ENCODE measurements at regions not wholly inside any gene's neighbourhood (a gene's known extent, or its start where the extent isn't known, plus 50 kb on each side); places are given as distances from the start of the nearest gene placed in this dataset.

DNA sequence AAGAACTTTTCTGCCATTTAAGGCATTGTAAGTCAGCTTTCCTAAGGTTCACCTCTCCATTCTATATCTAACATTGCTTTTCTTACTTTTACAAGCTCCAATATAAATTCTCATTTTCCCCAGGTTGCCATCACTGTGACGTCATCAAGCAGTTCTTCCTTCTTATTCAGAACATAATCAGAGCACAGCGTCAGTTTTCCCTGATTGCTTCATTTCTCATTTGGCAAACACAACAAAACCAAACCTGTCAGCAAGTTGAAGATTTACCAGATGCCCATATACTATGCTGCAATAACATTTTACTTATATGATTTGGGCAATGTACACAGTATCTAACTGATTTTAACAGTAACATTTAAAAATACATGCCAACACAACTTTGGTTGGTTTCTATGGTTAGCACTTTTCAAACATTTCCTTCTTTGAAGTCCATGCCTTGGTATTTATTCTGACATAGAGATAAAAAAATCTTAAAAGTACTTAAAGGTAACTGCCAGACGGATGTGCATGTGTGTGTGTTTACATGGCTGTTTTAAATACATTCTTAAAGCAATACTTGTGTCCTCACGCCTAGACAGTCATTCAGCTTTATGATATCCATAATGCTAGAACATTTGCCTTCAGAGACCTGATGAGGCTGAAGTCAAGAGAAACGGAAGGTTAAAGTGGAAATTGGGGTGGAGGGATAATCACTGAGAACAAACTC, 264.0 kb downstream of the KLF12 start:
- Histone ChIP-seq H3K79me2 (ENCODE audit: insufficient read depth, low read length) (no peaks in the 10 kb centered on the region), H3K36me3 (replicated peaks in 1 of 2; ENCODE audit: control insufficient read depth in 1 of 2, insufficient read depth in 2 of 2, low read length in 2 of 2) (no peaks in the 10 kb centered on the region), H3K4me3 (replicated peaks in 1 of 3; ENCODE audit: low read depth in 2 of 3, low read length in 3 of 3) (no peak overlapping the region), H3K27me3 (ENCODE audit: control insufficient read depth in 2 of 2, insufficient read depth in 2 of 2, low read length in 2 of 2) (no peaks in the 10 kb centered on the region), H4K20me1 (ENCODE audit: insufficient read depth, low read length) (no peaks in the 10 kb centered on the region), H2AFZ (ENCODE audit: insufficient read depth, low read depth, low read length, poor library complexity, severe bottlenecking) (no peak overlapping the region), H3K9me3 (replicated peaks in 1 of 2; ENCODE audit: control insufficient read depth in 1 of 2, insufficient read depth in 1 of 2, low read length in 2 of 2) (no peaks in the 10 kb centered on the region), H3K4me1 (ENCODE audit: control insufficient read depth in 1 of 2, insufficient read depth in 2 of 2, low read length in 2 of 2) (no peaks in the 10 kb centered on the region), H3K4me2 (replicated peaks; ENCODE audit: extremely low read depth, low read length, poor library complexity, severe bottlenecking) (no peak overlapping the region), H3K27ac (ENCODE audit: low read depth in 1 of 2, low read length in 2 of 2) (no peak overlapping the region), H3K9ac (ENCODE audit: insufficient read depth, low read length, poor library complexity, severe bottlenecking) (no peak overlapping the region)
- intact Hi-C loops (cut with micrococcal nuclease): no loop called here
- DNase-seq: no peak
- H3K27ac Mint-ChIP-seq: no peak overlapping the region
- 48% methylated on average over 2 of the region's 5 CpGs for WGBS (ENCODE audit: insufficient coverage)
- no peaks in the 10 kb centered on the region for H3K4me1 Mint-ChIP-seq
- H3K27me3 Mint-ChIP-seq (ENCODE audit: low read depth in 3 of 3): peaks cover 0 to 3% (median 0%) of the 10 kb centered on the region in 3 donors
- H3K9me3 Mint-ChIP-seq: peaks cover 0 to 3% (median 0%) of the 10 kb centered on the region in 7 donors
- no peak for TF ChIP-seq CTCF (IDR thresholded peaks at IDR 0.05)
- H3K36me3 Mint-ChIP-seq: no peaks in the 10 kb centered on the region
- no peak overlapping the region for H3K4me3 Mint-ChIP-seq

DNA sequence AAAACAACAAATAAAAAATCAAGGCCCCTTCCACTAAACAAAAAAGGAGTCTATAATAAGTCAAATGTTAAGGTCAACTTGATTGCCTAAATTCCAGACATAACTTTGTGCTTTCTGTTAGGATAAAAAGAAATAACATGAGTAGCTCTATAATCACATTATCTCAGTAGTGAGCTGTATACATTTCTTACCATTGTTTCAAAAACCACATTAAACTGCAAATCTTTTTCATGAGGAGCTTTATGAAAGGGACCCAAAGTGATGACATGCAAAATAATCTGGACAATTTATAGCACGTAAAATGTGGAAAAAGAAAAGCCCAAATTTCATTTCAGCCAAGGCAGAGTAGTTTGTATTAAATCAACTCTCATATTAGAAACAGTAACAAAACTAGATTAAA, 269.2 kb downstream of the KLF12 start:
- no peak for TF ChIP-seq CTCF (IDR thresholded peaks at IDR 0.05)
- no peaks in the 10 kb centered on the region for H3K36me3 ChIP-seq (replicated peaks in 1 of 2; ENCODE audit: control insufficient read depth in 1 of 2, insufficient read depth in 2 of 2, low read length in 2 of 2)
- no peak overlapping the region for H3K4me3 ChIP-seq (replicated peaks in 1 of 3; ENCODE audit: low read depth in 2 of 3, low read length in 3 of 3)
- no peaks in the 10 kb centered on the region for H4K20me1 ChIP-seq (ENCODE audit: insufficient read depth, low read length)
- H3K79me2 ChIP-seq (ENCODE audit: insufficient read depth, low read length): no peaks in the 10 kb centered on the region
- intact Hi-C loops (cut with micrococcal nuclease): no loop called here
- WGBS (ENCODE audit: insufficient coverage): no CpG with 5 or more reads among the region's 1 CpG
- Mint-ChIP-seq H3K9me3 (peaks cover 0 to 2% (median 0%) of the 10 kb centered on the region in 7 donors), H3K27me3 (ENCODE audit: low read depth in 3 of 3) (peaks cover 0 to 4% (median 0%) of the 10 kb centered on the region in 3 donors), H3K36me3 (no peaks in the 10 kb centered on the region), H3K4me3 (no peak overlapping the region), H3K27ac (no peak overlapping the region), H3K4me1 (no peaks in the 10 kb centered on the region)
- no peaks in the 10 kb centered on the region for H3K27me3 ChIP-seq (ENCODE audit: control insufficient read depth in 2 of 2, insufficient read depth in 2 of 2, low read length in 2 of 2)
- no peak overlapping the region for H2AFZ ChIP-seq (ENCODE audit: insufficient read depth, low read depth, low read length, poor library complexity, severe bottlenecking)
- H3K4me2 ChIP-seq (replicated peaks; ENCODE audit: extremely low read depth, low read length, poor library complexity, severe bottlenecking): no peak overlapping the region
- no peak overlapping the region for H3K27ac ChIP-seq (ENCODE audit: low read depth in 1 of 2, low read length in 2 of 2)
- no peaks in the 10 kb centered on the region for H3K4me1 ChIP-seq (ENCODE audit: control insufficient read depth in 1 of 2, insufficient read depth in 2 of 2, low read length in 2 of 2)
- H3K9ac ChIP-seq (ENCODE audit: insufficient read depth, low read length, poor library complexity, severe bottlenecking): no peak overlapping the region
- H3K9me3 ChIP-seq (replicated peaks in 1 of 2; ENCODE audit: control insufficient read depth in 1 of 2, insufficient read depth in 1 of 2, low read length in 2 of 2): no peaks in the 10 kb centered on the region
- DNase-seq: no peak

Measured in CD14-positive monocyte (primary cell).